ENCODE measurements at regions not wholly inside any gene's neighbourhood (a gene's known extent, or its start where the extent isn't known, plus 50 kb on each side); places are given as distances from the start of the nearest gene placed in this dataset.

- TF ChIP-seq SP1 (IDR thresholded peaks at IDR 0.05) (no peak), FOXM1 (IDR thresholded peaks at IDR 0.05; ENCODE audit: borderline replicate concordance) (no peak), SUZ12 (IDR thresholded peaks at IDR 0.05) (no peak), HDGF (IDR thresholded peaks at IDR 0.05; ENCODE audit: borderline replicate concordance) (no peak), FOXK2 (IDR thresholded peaks at IDR 0.05) (no peak), NFRKB (IDR thresholded peaks at IDR 0.05) (no peak), L3MBTL2 (conservative IDR thresholded peaks at IDR 0.05) (no peak), LEF1 (IDR thresholded peaks at IDR 0.05; ENCODE audit: borderline replicate concordance) (no peak), FOXA1 (IDR thresholded peaks at IDR 0.05) (no peak), ELF4 (IDR thresholded peaks at IDR 0.05) (no peak), ARNT (IDR thresholded peaks at IDR 0.05) (no peak)
Observed at GRCh38 chr18:78792094-78792493, 187.5 kb upstream of the SALL3 start.
